Gastroesophageal sphincter (tissue), 3 donors: ENCODE measurements at regions not wholly inside any gene's neighbourhood (a gene's known extent, or its start where the extent isn't known, plus 50 kb on each side); places are given as distances from the start of the nearest gene placed in this dataset.

Source experiments
- POLR2A ChIP-seq, 2 donors: fragments of 450-650 bp; IDR thresholded peaks; one replicate each; pipeline ENCODE4 v1.6.1; 2017; ENCODE audit warnings: antibody characterized with exemption in 2 of 2, mild to moderate bottlenecking in 2 of 2, moderate library complexity in 1 of 2
- TF ChIP-seq, protein P1 (sequence below), 4 experiments: fragments of 200-600 bp in 2 of 4; fragments of 450-650 bp in 2 of 4; sonication (generic) in 1 of 4; IDR thresholded peaks; one replicate each; pipeline ENCODE4 v1.5.1; 2017 to 2019; ENCODE audit warnings: antibody characterized with exemption in 4 of 4, mild to moderate bottlenecking in 2 of 4, moderate library complexity in 2 of 4

DNA sequence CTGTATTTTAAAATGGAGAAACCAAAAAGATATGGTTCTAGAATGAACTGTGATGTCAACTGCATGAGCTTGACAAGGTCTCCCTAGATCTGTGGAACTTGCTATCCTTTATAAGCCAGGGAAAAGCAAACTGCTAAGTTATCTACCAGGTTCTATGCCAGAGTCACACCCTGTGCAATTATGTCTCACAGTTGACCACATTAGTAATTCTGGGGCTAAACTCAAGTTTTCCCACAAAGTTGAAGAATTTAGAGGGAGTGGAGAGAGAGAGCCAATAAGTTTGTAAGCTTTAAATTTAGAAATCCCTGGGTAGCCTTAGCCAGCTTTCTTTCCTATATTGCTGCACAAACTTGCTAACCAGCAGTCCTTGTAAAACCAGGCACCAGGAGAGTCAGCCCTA is 407.0 kb upstream of the SASH1 start:
- TF ChIP-seq, protein P1, sequence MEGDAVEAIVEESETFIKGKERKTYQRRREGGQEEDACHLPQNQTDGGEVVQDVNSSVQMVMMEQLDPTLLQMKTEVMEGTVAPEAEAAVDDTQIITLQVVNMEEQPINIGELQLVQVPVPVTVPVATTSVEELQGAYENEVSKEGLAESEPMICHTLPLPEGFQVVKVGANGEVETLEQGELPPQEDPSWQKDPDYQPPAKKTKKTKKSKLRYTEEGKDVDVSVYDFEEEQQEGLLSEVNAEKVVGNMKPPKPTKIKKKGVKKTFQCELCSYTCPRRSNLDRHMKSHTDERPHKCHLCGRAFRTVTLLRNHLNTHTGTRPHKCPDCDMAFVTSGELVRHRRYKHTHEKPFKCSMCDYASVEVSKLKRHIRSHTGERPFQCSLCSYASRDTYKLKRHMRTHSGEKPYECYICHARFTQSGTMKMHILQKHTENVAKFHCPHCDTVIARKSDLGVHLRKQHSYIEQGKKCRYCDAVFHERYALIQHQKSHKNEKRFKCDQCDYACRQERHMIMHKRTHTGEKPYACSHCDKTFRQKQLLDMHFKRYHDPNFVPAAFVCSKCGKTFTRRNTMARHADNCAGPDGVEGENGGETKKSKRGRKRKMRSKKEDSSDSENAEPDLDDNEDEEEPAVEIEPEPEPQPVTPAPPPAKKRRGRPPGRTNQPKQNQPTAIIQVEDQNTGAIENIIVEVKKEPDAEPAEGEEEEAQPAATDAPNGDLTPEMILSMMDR (IDR thresholded peaks at IDR 0.05), result no peak
- TF ChIP-seq POLR2A (IDR thresholded peaks at IDR 0.05), result no peak
